OCI-LY1 (cell line): ENCODE measurements at regions not wholly inside any gene's neighbourhood (a gene's known extent, or its start where the extent isn't known, plus 50 kb on each side); places are given as distances from the start of the nearest gene placed in this dataset.
"Not testable (repeated sequence)": the region's sequence is repeated elsewhere in the genome, so short reads cannot be mapped to it uniquely, and the experiment has no call there.

Source experiments
- H2AFZ ChIP-seq: fragments of 200-600 bp; sonication (generic), shearing (Covaris generic); 2 replicates; pipeline ENCODE4 v1.6.0; 2014; ENCODE audit warnings: antibody characterized with exemption, mild to moderate bottlenecking, low read length
- H3F3A ChIP-seq: fragments of 200-600 bp; sonication (generic), shearing (Covaris generic); 2 replicates; pipeline ENCODE4 v1.6.0; 2014; ENCODE audit warnings: mild to moderate bottlenecking, antibody characterized with exemption, low read length, moderate library complexity; ENCODE audit not compliant: insufficient read depth
- H3K27ac ChIP-seq: fragments of 200-600 bp; sonication (generic); 2 replicates; pipeline ENCODE4 v1.5.1; 2014; ENCODE audit warnings: low read length, mixed run types, mild to moderate bottlenecking, low read depth; ENCODE audit not compliant: poor library complexity, severe bottlenecking
- H3K27me3 ChIP-seq: fragments of 200-600 bp; sonication (generic); 2 replicates; pipeline ENCODE4 v1.6.0; 2014; ENCODE audit warnings: antibody characterized with exemption, mild to moderate bottlenecking, low read length, moderate library complexity; ENCODE audit not compliant: insufficient read depth
- H3K36me3 ChIP-seq: fragments of 200-600 bp; sonication (generic); 2 replicates; pipeline ENCODE4 v1.6.1; 2014; ENCODE audit warnings: mild to moderate bottlenecking, antibody characterized with exemption, low read length, moderate library complexity, mixed read lengths; ENCODE audit not compliant: insufficient read depth
- H3K4me1 ChIP-seq: fragments of 200-600 bp; sonication (generic); 2 replicates; pipeline ENCODE4 v1.5.1; 2014; ENCODE audit warnings: mild to moderate bottlenecking, low read length, moderate library complexity; ENCODE audit not compliant: insufficient read depth, severe bottlenecking
- H3K4me2 ChIP-seq: fragments of 200-600 bp; sonication (generic), shearing (Covaris generic); 2 replicates; pipeline ENCODE4 v1.6.1; 2014; ENCODE audit warnings: low read length
- H3K4me3 ChIP-seq: fragments of 200-600 bp; sonication (generic); 2 replicates; pipeline ENCODE4 v1.5.1; 2014; ENCODE audit warnings: low read length, low read depth, mild to moderate bottlenecking, mixed read lengths; ENCODE audit not compliant: poor library complexity, severe bottlenecking
- H3K79me2 ChIP-seq: fragments of 200-600 bp; shearing (Covaris generic); 2 replicates; pipeline ENCODE4 v1.6.1; 2016; ENCODE audit warnings: mixed run types, low read length, mixed read lengths; ENCODE audit not compliant: insufficient read depth
- H3K9ac ChIP-seq: fragments of 200-600 bp; sonication (generic), shearing (Covaris generic); 2 replicates; pipeline ENCODE4 v1.6.1; 2014; ENCODE audit warnings: mild to moderate bottlenecking, low read length, mixed read lengths
- H3K9me2 ChIP-seq: fragments of 200-600 bp; sonication (generic), shearing (Covaris generic); 2 replicates; pipeline ENCODE4 v1.6.1; 2014; ENCODE audit warnings: low read depth, mild to moderate bottlenecking, low read length, mixed read lengths
- H3K9me3 ChIP-seq: fragments of 200-600 bp; shearing (Covaris generic); 2 replicates; pipeline ENCODE4 v1.6.1; 2014; ENCODE audit warnings: low read length, mixed read lengths
- H4K20me1 ChIP-seq: fragments of 200-600 bp; sonication (generic), shearing (Covaris generic); 2 replicates; pipeline ENCODE4 v1.6.0; 2016; ENCODE audit warnings: mild to moderate bottlenecking, low read length; ENCODE audit not compliant: insufficient read depth

GRCh38 chr5:177664737-177665136 lies 64.8 kb downstream of the B4GALT7 start:
- not testable (repeated sequence) for H3K9ac ChIP-seq, H3K36me3 ChIP-seq, H3K27me3 ChIP-seq, H3K4me2 ChIP-seq, H2AFZ ChIP-seq, H3K4me1 ChIP-seq, H3F3A ChIP-seq, H3K27ac ChIP-seq, H4K20me1 ChIP-seq, H3K9me3 ChIP-seq, H3K9me2 ChIP-seq, H3K79me2 ChIP-seq, H3K4me3 ChIP-seq

GRCh38 chr5:177665172-177665571 lies 65.2 kb downstream of the B4GALT7 start:
- not testable (repeated sequence) for H3K79me2 ChIP-seq, H3K4me1 ChIP-seq

GRCh38 chr5:177665960-177666359 lies 66.0 kb downstream of the B4GALT7 start:
- not testable (repeated sequence) for H3K4me1 ChIP-seq, H3K27me3 ChIP-seq, H2AFZ ChIP-seq, H3K9me2 ChIP-seq, H3K27ac ChIP-seq, H3K9ac ChIP-seq, H4K20me1 ChIP-seq, H3K36me3 ChIP-seq, H3K4me2 ChIP-seq, H3K9me3 ChIP-seq, H3K4me3 ChIP-seq, H3F3A ChIP-seq, H3K79me2 ChIP-seq

More at GRCh38 chr5:177665172-177665571, 65.2 kb downstream of the B4GALT7 start:
- not testable (repeated sequence) for H3K27me3 ChIP-seq, H3K9me3 ChIP-seq, H3K4me2 ChIP-seq, H3K9ac ChIP-seq, H3K9me2 ChIP-seq, H3K36me3 ChIP-seq, H3K27ac ChIP-seq, H4K20me1 ChIP-seq, H3F3A ChIP-seq, H2AFZ ChIP-seq, H3K4me3 ChIP-seq

- not testable (repeated sequence) for H3K27ac ChIP-seq, H3K79me2 ChIP-seq, H3F3A ChIP-seq, H3K9ac ChIP-seq, H3K4me1 ChIP-seq, H3K27me3 ChIP-seq, H3K9me3 ChIP-seq, H4K20me1 ChIP-seq, H3K36me3 ChIP-seq, H2AFZ ChIP-seq, H3K9me2 ChIP-seq
- peak overlapping the region; percentile 50 for H3K4me3 ChIP-seq
- peak overlapping the region; percentile 57; the same call in 1 of the 2 replicates for H3K4me2 ChIP-seq
These were observed 71.3 kb downstream of the B4GALT7 start for GRCh38 chr5:177671035-177671754.

GRCh38 chr5:177671755-177672690 lies 72.1 kb downstream of the B4GALT7 start:
- peak overlapping the region; percentile 56 for H3K4me3 ChIP-seq
- H3F3A ChIP-seq, H3K9me3 ChIP-seq, H4K20me1 ChIP-seq, H3K9ac ChIP-seq, H2AFZ ChIP-seq, H3K36me3 ChIP-seq, H3K27ac ChIP-seq, H3K4me1 ChIP-seq, H3K27me3 ChIP-seq, H3K79me2 ChIP-seq, H3K9me2 ChIP-seq: not testable (repeated sequence)
- H3K4me2 ChIP-seq: peak overlapping the region; percentile 50; the same call in 1 of the 2 replicates
